Esophagus muscularis mucosa (tissue), 4 donors: ENCODE measurements at regions not wholly inside any gene's neighbourhood (a gene's known extent, or its start where the extent isn't known, plus 50 kb on each side); places are given as distances from the start of the nearest gene placed in this dataset.

Experiments
- DNase-seq: peaks from one replicate; pipeline ENCODE4 v3.0.0-alpha.2; 2017; ENCODE audit errors: extremely low spot score
- H3K27ac ChIP-seq, 4 donors: fragments of 200-600 bp; sonication (generic); replicated peaks in 1 of 4; 1 replicate in 3 of 4; 2 replicates in 1 of 4; pipeline ENCODE4 v1.5.1; 2016 to 2019; ENCODE audit warnings: mild to moderate bottlenecking in 1 of 4
- H3K27me3 ChIP-seq, 4 donors: fragments of 200-600 bp; sonication (generic); one replicate each; pipeline versions ENCODE4 v1.5.1 to v1.6.0; 2016 to 2019
- H3K36me3 ChIP-seq, 4 donors: fragments of 200-600 bp; sonication (generic); one replicate each; pipeline ENCODE4 v1.5.1; 2016 to 2019
- H3K4me1 ChIP-seq, 4 donors: fragments of 200-600 bp; sonication (generic); one replicate each; pipeline ENCODE4 v1.5.1; 2016 to 2019
- H3K4me3 ChIP-seq, 4 donors: fragments of 200-600 bp; sonication (generic); 1 replicate in 2 of 4; 2 replicates in 2 of 4; pipeline ENCODE4 v1.5.1; 2016 to 2019; ENCODE audit warnings: mild to moderate bottlenecking in 4 of 4, moderate library complexity in 1 of 4
- H3K9me3 ChIP-seq, 4 donors: fragments of 200-600 bp; sonication (generic); 1 replicate in 3 of 4; 2 replicates in 1 of 4; pipeline ENCODE4 v1.5.1; 2016 to 2019
- EP300 ChIP-seq: sonication (generic); formaldehyde crosslinking; IDR thresholded peaks from one replicate; pipeline ENCODE4 v1.6.1; 2017; ENCODE audit warnings: antibody characterized with exemption
- POLR2A ChIP-seq: fragments of 450-650 bp; IDR thresholded peaks from one replicate; pipeline ENCODE4 v1.6.1; 2017; ENCODE audit warnings: antibody characterized with exemption, moderate library complexity, mild to moderate bottlenecking, low read depth
- POLR2AphosphoS5 ChIP-seq, 2 donors: sonication (generic); formaldehyde crosslinking; IDR thresholded peaks; one replicate each; pipeline ENCODE4 v1.6.1; 2017; ENCODE audit warnings: antibody characterized with exemption in 2 of 2
- WGBS: methylation state at CpG from one replicate; pipeline ENCODE4 v1.1.5; 2018; 5-methylcytosine and 5-hydroxymethylcytosine counted together
- intact Hi-C: fragments of 100-400 bp; cut with DNase I; formaldehyde crosslinking; loops from one replicate; pipeline ENCODE4 v1.15.1; 2023
- TF ChIP-seq, protein P1 (sequence below), 3 experiments: fragments of 200-600 bp in 2 of 3; fragments of 450-650 bp in 1 of 3; sonication (generic) in 2 of 3; IDR thresholded peaks; one replicate each; pipeline ENCODE4 v1.5.1; 2017 to 2019; ENCODE audit warnings: antibody characterized with exemption in 3 of 3, mild to moderate bottlenecking in 2 of 3, moderate library complexity in 1 of 3

DNA sequence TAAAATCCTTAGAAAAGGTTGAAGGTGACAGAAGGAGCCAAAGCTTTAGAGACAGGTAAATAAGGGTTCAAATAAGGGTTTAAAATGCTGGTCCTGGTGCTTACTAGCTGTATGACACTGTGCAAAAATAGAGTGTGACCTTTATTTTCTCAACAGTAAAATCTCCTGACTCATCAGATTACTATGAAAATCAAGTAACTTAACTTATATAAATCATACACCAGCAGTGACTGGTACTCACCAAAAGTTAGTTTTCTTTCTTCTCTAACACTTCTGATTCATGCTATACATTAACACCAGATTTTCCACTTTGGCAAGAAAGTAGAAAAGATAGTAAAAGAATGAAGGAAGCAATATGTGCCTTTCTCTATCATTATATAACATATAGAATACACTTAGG is 205.9 kb upstream of the GBE1 start:
- TF ChIP-seq POLR2A (no peak), POLR2AphosphoS5 (IDR thresholded peaks at IDR 0.05) (no peak), EP300 (no peak)
- TF ChIP-seq, protein P1, sequence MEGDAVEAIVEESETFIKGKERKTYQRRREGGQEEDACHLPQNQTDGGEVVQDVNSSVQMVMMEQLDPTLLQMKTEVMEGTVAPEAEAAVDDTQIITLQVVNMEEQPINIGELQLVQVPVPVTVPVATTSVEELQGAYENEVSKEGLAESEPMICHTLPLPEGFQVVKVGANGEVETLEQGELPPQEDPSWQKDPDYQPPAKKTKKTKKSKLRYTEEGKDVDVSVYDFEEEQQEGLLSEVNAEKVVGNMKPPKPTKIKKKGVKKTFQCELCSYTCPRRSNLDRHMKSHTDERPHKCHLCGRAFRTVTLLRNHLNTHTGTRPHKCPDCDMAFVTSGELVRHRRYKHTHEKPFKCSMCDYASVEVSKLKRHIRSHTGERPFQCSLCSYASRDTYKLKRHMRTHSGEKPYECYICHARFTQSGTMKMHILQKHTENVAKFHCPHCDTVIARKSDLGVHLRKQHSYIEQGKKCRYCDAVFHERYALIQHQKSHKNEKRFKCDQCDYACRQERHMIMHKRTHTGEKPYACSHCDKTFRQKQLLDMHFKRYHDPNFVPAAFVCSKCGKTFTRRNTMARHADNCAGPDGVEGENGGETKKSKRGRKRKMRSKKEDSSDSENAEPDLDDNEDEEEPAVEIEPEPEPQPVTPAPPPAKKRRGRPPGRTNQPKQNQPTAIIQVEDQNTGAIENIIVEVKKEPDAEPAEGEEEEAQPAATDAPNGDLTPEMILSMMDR (IDR thresholded peaks at IDR 0.05), result no peak
- no peaks in the 10 kb centered on the region for H3K36me3 ChIP-seq
- H3K27ac ChIP-seq, result no peak overlapping the region
- intact Hi-C loops, result no loop called here
- no peaks in the 10 kb centered on the region for H3K4me1 ChIP-seq
- H3K27me3 ChIP-seq, result no peaks in the 10 kb centered on the region
- H3K4me3 ChIP-seq, result no peak overlapping the region
- peaks cover 0 to 2% (median 0%) of the 10 kb centered on the region in 4 donors for H3K9me3 ChIP-seq
- DNase-seq, result no peak

DNA sequence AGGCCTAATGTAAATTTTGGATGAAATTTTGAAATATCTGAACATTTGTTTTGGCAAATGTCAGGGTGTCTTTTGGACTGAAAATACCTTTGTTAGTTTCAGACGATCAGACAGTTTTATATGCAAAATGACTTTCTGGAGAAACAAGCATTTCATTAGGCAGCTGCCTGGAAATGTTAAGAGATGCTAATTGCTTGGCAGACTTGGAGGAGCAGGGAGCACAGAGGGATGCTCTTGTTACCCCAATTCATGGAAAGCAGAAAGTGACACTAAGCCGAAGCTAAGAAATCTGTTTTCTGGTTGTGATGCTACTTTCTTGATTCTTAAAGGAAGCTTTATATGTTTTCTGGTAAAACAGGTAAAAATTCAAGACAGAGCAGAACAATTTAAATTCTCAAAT is 204.3 kb upstream of the GBE1 start:
- Histone ChIP-seq H3K4me1 (no peaks in the 10 kb centered on the region), H3K27ac (no peak overlapping the region), H3K9me3 (no peaks in the 10 kb centered on the region), H3K36me3 (no peaks in the 10 kb centered on the region), H3K4me3 (no peak overlapping the region), H3K27me3 (no peaks in the 10 kb centered on the region)
- 60% methylated on average over 2 of the region's 2 CpGs for WGBS
- TF ChIP-seq POLR2A, result no peak
- intact Hi-C loops, result no loop called here
- DNase-seq, result no peak

DNA sequence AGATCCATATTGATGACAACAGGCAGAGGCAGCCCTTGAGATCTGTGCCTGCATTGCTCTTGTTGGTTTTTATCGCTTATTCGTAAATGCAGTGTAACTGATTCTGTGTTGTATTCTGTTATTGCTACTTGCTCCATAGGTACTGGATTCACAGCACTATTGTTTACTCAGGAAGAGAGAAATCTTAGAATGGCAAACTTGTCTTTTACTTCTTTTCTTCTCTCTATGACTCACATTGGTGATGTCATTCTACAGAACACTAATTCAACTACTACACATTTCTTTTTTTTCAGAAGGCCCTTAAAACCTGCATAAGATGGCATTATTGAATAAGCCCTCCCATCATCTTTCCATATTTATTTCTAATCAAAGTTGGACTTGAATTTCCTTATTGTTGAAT is 201.0 kb upstream of the GBE1 start:
- no peak for DNase-seq
- Histone ChIP-seq H3K27ac (no peak overlapping the region), H3K4me3 (no peak overlapping the region), H3K9me3 (no peaks in the 10 kb centered on the region), H3K36me3 (no peaks in the 10 kb centered on the region), H3K27me3 (no peaks in the 10 kb centered on the region), H3K4me1 (no peaks in the 10 kb centered on the region)
- 91% methylated on average over 2 of the region's 2 CpGs for WGBS
- intact Hi-C loops, result no loop called here
- TF ChIP-seq, protein P1 (IDR thresholded peaks at IDR 0.05), result no peak
- TF ChIP-seq EP300 (no peak), POLR2AphosphoS5 (IDR thresholded peaks at IDR 0.05) (no peak), POLR2A (no peak)

DNA sequence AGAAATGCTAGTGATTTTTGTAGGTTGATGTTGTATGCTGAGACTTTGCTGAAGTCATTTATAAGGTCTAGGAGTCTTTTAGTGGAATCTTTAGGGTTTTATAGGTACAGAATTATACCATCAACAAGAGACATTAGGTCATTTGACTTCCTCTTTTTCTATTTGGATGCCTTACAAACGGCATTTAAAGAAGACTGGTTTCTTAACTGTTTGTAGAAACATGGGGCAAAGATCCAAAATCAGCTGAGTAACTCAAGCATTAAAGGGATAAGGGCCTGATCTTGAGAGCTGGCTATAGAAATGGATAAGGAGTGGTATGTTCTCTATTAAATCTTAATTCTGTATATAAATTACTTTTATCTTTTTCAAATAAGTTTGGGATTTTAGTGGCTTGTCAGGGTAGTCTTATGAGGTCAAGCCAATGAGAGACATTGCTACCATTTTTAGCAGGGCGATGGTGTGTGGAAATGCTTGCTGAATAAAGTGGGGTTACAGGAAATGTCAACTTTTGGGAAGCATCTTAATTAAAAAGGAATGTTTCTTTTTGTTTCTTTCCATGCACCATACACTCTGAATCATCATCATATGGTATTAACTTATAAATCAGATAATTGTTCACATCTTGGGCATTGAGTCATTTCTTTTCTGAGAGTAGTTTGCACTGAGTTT is 197.7 kb upstream of the GBE1 start:
- no peaks in the 10 kb centered on the region for H3K4me1 ChIP-seq
- no peak overlapping the region for H3K4me3 ChIP-seq
- intact Hi-C loops, result no loop called here
- TF ChIP-seq POLR2A, result no peak
- TF ChIP-seq, protein P1 (IDR thresholded peaks at IDR 0.05), result no peak
- no peak for TF ChIP-seq POLR2AphosphoS5 (IDR thresholded peaks at IDR 0.05)
- TF ChIP-seq EP300, result no peak
- no peak overlapping the region for H3K27ac ChIP-seq
- H3K36me3 ChIP-seq, result no peaks in the 10 kb centered on the region
- WGBS, result 58% methylated on average over 2 of the region's 2 CpGs
- no peak for DNase-seq
- no peaks in the 10 kb centered on the region for H3K9me3 ChIP-seq
- no peaks in the 10 kb centered on the region for H3K27me3 ChIP-seq

DNA sequence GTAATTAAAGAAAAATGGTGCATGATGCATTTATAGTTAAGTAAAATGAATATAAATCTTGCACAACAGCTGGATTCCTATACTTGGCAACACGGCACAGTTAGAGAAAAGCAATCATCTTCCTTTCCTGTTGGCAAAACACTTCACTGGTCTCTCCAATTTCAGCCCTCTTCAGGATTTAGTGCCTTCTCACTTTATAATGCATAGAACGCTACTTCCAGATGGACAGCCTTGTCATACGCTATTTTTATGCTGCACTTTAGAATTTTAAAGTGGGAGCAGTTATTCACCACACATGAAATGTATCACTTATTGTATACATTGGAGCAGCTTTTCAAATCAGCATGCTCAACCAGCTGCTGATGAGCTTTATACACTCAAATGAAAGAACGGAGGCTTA is 194.4 kb upstream of the GBE1 start:
- no peak for DNase-seq
- Histone ChIP-seq H3K36me3 (no peaks in the 10 kb centered on the region), H3K27ac (no peak overlapping the region), H3K4me3 (no peak overlapping the region), H3K9me3 (no peaks in the 10 kb centered on the region), H3K4me1 (no peaks in the 10 kb centered on the region), H3K27me3 (no peaks in the 10 kb centered on the region)
- WGBS, result 50% methylated on average over 4 of the region's 4 CpGs
- TF ChIP-seq POLR2AphosphoS5 (IDR thresholded peaks at IDR 0.05) (no peak), POLR2A (no peak), EP300 (no peak)
- TF ChIP-seq, protein P1 (IDR thresholded peaks at IDR 0.05), result no peak
- intact Hi-C loops, result no loop called here
